CD4-positive, alpha-beta T cell treated with Interferon alpha-2 for 1 hour (primary cell): ENCODE measurements at regions not wholly inside any gene's neighbourhood (a gene's known extent, or its start where the extent isn't known, plus 50 kb on each side); places are given as distances from the start of the nearest gene placed in this dataset.
"Not testable (repeated sequence)": the region's sequence is repeated elsewhere in the genome, so short reads cannot be mapped to it uniquely, and the experiment has no call there.

ENCODE experiments used
- DNase-seq, 2 donors: peaks; one replicate each; pipeline ENCODE4 v3.0.0-alpha.2; 2020 to 2022

DNA sequence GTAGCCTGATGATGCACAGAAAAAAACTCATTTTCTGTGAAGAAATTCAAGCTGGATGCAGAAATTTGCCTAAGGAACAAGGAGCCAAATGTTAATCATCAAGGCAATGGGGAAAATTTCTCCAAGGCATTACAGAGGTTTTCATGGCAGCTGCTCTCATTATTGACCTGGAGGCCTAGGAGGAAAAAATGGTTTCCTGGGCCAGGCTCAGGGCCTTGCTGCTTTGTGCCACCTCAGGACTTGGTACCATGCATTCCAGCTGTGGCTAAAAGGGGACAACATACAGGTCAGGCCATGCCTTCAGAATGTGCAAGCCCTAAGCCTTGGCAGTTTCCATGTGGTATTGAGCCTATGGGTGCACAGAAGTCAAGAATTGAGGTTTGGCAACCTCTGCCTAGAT is 1320.1 kb upstream of the MIR17HG start:
- DNase-seq = no peak

- no peak for DNase-seq
Measured at GRCh38 chr13:90032313-90032712, 1315.2 kb upstream of the MIR17HG start.

DNA sequence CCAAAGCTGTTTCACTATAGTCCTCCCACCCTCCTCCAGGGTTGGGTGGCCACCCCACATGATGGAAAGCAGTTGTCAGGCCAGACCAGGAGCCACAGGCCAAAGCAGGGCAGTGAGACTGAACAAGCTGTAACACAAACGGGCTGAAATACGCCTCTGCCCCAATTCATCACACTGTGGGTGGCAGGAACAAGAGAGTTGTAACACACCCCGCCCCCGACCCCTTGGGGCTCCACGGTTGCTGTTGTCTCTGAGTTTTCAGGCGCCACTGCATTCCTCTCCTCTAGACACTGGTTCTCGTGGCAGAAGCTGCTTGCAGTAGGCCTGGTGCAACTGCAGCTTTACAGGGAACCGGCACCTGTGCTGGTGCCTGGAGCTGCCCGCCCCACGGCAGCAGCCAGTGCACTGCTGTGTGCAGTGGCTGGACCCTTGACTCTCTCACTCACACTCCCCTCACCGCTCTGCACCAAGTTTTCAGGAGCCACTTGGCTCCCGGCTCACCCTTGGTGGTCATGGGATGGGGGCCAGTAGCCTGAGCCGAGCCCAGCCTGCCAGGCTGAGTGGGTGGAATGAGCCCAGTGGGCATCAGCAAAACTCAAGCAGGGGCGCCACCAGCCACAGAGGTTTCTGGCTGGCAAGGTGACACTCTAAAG is 1314.5 kb upstream of the MIR17HG start:
- no peak for DNase-seq

GRCh38 chr13:90039516-90039915 is 1308.0 kb upstream of the MIR17HG start:
- DNase-seq = no peak

GRCh38 chr13:90047600-90047999 is 1299.9 kb upstream of the MIR17HG start:
- no peak for DNase-seq

- no peak for DNase-seq
Measured at GRCh38 chr13:90049989-90050671, 1297.4 kb upstream of the MIR17HG start.

- no peak for DNase-seq
Measured at GRCh38 chr13:90055121-90055520, 1292.4 kb upstream of the MIR17HG start.

DNA sequence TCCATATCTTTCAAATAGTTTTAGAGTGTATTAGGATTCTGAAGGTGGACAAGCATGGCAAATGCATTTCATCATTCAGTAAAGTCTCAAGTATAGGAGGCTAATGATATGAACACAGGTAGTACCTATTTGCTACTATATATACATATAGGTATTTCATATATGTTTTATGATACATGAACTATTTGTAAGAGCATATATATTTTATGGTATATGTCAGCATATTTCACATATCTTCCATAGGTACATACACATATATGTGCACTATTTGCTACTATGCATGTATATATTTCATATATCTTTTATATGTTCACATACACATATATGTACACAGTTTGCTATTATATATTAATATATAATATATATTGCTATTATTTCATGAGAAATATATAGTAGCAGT is 1291.7 kb upstream of the MIR17HG start:
- no peak for DNase-seq

DNA sequence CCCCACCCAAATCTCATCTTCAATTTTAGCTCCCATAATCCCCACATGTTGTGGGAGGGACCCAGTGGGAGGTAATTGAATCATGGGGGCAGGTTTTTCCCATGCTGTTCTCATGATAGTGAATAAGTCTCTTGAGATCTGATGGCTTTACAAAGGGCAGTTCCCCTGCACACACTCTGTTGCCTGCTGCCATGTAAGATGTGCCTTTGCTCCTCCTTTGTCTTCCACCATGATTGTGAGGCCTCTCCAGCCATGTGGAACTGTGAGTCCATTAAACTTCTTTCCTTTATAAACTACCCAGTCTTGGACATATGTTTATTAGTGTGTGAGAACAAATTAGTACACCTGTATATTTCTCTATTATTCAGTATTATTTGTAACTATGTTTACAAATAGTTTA is 1283.3 kb upstream of the MIR17HG start:
- DNase-seq = not testable (repeated sequence)

GRCh38 chr13:90068658-90069057 is 1278.8 kb upstream of the MIR17HG start:
- no peak for DNase-seq

DNA sequence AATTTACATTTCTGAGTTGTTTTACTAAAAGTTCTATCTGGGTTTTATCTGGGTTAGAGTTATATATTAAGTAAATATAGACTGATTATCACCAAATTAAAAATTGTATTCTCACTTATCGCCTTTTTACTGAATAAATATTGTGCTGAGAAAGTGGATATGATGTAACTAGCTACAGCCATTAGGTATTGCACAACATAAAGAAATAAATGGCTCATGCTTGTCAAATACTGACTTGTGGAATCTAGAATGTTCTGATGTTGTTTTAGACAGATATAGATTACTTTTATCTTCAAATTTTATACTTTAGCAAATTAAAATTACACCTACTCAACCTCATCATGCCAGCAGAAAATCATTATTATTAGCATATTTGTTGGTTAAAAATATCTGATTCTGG is 1277.1 kb upstream of the MIR17HG start:
- no peak for DNase-seq

DNA sequence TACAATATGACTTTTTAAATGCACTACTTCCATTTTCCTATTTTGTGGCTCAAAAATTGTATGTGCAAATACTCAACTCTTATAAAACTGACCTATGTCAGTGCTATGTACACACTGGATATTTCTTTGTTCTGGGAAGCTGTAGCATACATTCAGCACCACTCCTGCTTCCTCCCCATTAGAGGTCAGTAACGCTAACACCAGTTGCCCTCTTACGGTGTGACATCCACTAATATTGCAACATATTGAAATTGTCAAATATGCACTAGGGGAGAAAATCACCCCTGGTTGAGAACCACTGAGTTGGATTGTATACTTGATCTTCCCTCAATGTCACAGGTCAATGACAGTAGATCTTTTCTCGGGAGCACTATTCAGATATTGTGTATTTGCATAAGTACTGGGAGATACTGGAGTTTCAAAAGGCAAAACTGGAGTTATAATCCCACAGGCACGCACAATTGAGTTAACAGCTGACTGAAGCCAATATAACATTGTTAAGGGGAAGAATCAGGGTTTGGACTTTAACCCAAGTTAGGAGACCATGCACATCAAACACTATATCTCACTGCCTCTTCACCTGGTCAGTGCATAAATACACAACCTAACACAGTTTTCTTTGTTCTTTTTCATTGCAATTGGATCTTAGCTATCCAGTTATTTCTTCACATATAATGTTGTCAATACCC is 1276.5 kb upstream of the MIR17HG start:
- DNase-seq = no peak

GRCh38 chr13:90084684-90085290 is 1262.7 kb upstream of the MIR17HG start:
- no peak for DNase-seq

GRCh38 chr13:90089051-90089450 is 1258.4 kb upstream of the MIR17HG start:
- no peak for DNase-seq

- no peak for DNase-seq
Measured at GRCh38 chr13:90091611-90092010, 1255.9 kb upstream of the MIR17HG start.

- no peak for DNase-seq
Measured at GRCh38 chr13:90094357-90094756, 1253.1 kb upstream of the MIR17HG start.

GRCh38 chr13:90098577-90098976 is 1248.9 kb upstream of the MIR17HG start:
- DNase-seq = no peak

DNA sequence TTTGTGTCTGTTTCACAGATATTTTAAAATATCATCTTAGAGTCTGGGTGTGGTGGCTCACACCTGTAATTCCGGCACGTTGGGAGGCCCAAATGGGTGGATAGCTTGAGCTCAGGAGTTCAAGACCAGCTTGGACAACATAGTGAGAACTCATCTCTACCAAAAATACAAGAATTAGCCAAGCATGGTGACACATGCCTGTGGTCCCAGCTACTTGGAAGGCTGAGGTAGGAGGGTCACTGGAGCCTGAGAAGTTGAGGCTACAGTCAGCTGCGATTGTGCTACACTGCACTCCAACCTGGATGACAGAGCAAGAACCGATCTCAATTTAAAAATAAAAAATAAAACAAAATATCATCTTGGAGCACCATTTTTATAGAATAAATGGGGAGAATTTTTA is 1247.6 kb upstream of the MIR17HG start:
- no peak for DNase-seq

GRCh38 chr13:90103099-90103784 is 1244.2 kb upstream of the MIR17HG start:
- no peak for DNase-seq

DNA sequence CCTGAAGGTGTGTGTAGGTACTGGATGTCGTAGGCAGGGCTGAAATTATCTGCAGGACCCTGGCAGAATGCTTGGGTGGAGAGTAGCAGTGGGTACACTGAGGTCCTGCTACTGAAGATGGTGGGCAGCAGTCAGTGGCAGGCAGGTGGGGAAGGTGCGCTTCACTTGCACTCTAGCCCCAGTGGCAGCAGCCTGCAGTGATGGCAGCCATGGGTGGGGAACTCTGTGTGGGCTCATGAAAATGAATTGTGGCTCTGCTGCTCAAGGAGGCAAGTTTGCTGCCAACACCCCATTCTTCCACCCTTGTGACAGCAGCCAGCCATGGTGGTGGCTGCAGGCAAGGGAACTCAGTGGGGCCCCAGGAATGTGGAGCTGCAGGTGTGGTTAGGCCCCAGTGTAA is 1242.7 kb upstream of the MIR17HG start:
- no peak for DNase-seq

GRCh38 chr13:90105276-90105675 is 1242.2 kb upstream of the MIR17HG start:
- DNase-seq = no peak

DNA sequence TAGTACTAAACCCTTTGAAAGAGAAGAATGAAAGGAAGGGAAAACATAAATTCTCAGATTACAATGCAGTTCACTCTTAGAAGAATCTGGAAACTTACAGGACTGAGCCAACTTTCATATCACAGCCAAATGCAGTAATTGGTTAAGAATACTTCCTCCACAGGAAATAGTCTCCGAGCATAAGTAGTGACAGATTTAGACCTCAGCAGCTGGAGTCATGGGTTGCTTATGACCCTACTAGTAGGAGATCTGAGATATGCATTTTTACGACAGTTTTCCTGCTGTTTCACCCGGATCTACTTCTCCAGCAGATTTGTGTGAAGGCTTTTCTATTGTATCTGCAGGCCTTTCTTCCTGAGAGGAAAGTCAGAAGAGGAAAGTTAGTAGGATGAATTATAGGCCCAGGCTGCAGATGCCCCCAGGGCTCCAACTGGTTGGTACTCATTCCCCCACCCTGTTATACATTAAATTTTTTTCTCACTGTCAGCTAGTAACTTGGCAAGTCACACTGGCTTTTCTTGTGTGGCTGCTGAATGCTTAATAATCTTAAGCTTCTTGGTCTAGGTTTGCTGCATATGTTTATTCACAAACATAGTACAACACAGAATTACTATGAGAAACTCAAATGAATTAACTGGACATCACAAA is 1241.5 kb upstream of the MIR17HG start:
- DNase-seq = no peak

GRCh38 chr13:90107661-90108060 is 1239.8 kb upstream of the MIR17HG start:
- DNase-seq = no peak
